GM12878 (cell line): ENCODE measurements at regions not wholly inside any gene's neighbourhood (a gene's known extent, or its start where the extent isn't known, plus 50 kb on each side); places are given as distances from the start of the nearest gene placed in this dataset.

Experiments
- ATAC-seq: fragments of 200-7000 bp; cut with Tn5 transposase; 3 replicates; pipeline ENCODE4 v1.9.1; 2020; ENCODE audit warnings: mild to moderate bottlenecking, moderate library complexity
- BruUV-seq: library from RNA; stranded (reverse); fragments of 400-500 nt; replicated peaks from 2 replicates; lab custom pipeline; 2021; lab: Mats Ljungman, UMichigan
- CTCF ChIA-PET: fragments of 300-600 bp; sonication (Branson Sonifier 250); formaldehyde crosslinking; extraction: SDS; loops from one replicate; lab custom pipeline; 2021; ENCODE audit warnings: inconsistent platforms; lab: Yijun Ruan, JAX
- POLR2A ChIA-PET: fragments of 350-600 bp; formaldehyde crosslinking; extraction: SDS; loops from one replicate; lab custom pipeline; 2021; ENCODE audit warnings: inconsistent platforms; lab: Charles Lee
- RAD21 ChIA-PET: fragments of 300-600 bp; sonication (Branson Sonifier 250); formaldehyde crosslinking; loops from one replicate; lab custom pipeline; 2023; ENCODE audit warnings: antibody characterized with exemption; ENCODE audit not compliant: unreplicated experiment; lab: Charles Lee
- SMC1A ChIA-PET: fragments of 300-600 bp; sonication (Branson Sonifier 250); formaldehyde crosslinking; loops from one replicate; lab custom pipeline; 2023; ENCODE audit not compliant: unreplicated experiment, uncharacterized antibody; lab: Charles Lee
- DNase-seq: peaks from one replicate; pipeline ENCODE4 v3.0.0-alpha.2; 2011; ENCODE audit warnings: low read depth, low spot score
- FAIRE-seq: peaks from 3 replicates; lab custom pipeline; 2011; peaks lifted over from hg19 to GRCh38; lab: Jason Lieb, UNC
- H2AFZ ChIP-seq: 2 replicates; pipeline ENCODE4 v1.6.0; 2011; ENCODE audit warnings: low read depth, low read length, control low read depth; ENCODE audit not compliant: control insufficient read depth
- H3K27ac ChIP-seq: 2 replicates; pipeline ENCODE4 v1.5.1; 2011; ENCODE audit warnings: control low read depth; ENCODE audit not compliant: control insufficient read depth, insufficient read depth
- H3K27me3 ChIP-seq, 2 experiments: replicated peaks in 1 of 2; 2 replicates each; pipeline versions ENCODE4 v1.6.0 to v1.6.1; 2011; ENCODE audit warnings: low read length in 1 of 2; ENCODE audit not compliant: control insufficient read depth in 2 of 2, insufficient read depth in 2 of 2
- H3K36me3 ChIP-seq, 2 experiments: 2 replicates each; pipeline ENCODE4 v1.5.1; 2011; ENCODE audit warnings: low read length in 1 of 2; ENCODE audit not compliant: control insufficient read depth in 2 of 2, insufficient read depth in 2 of 2
- H3K4me1 ChIP-seq: 2 replicates; pipeline ENCODE4 v1.6.1; 2011; ENCODE audit warnings: mild to moderate bottlenecking, low read length, moderate library complexity, mixed read lengths; ENCODE audit not compliant: control insufficient read depth, insufficient read depth
- H3K4me2 ChIP-seq: 2 replicates; pipeline ENCODE4 v1.6.0; 2011; ENCODE audit warnings: control low read depth; ENCODE audit not compliant: control insufficient read depth, insufficient read depth
- H3K4me3 ChIP-seq: fragments of 200-600 bp; sonication (generic); 2 replicates; pipeline ENCODE4 v1.5.1; 2016
- H3K79me2 ChIP-seq: 2 replicates; pipeline ENCODE4 v1.6.0; 2011; ENCODE audit warnings: low read length; ENCODE audit not compliant: control insufficient read depth, insufficient read depth
- H3K9ac ChIP-seq: 2 replicates; pipeline ENCODE4 v1.8.0; 2011; ENCODE audit warnings: low read length, control low read depth, mixed read lengths; ENCODE audit not compliant: control insufficient read depth, insufficient read depth
- H3K9me3 ChIP-seq: replicated peaks from 3 replicates; pipeline ENCODE4 v1.5.1; 2011; ENCODE audit warnings: mild to moderate bottlenecking, low read length; ENCODE audit not compliant: control insufficient read depth, insufficient read depth
- H4K20me1 ChIP-seq: 2 replicates; pipeline ENCODE4 v1.6.0; 2011; ENCODE audit not compliant: control insufficient read depth, insufficient read depth
- LARP7 ChIP-seq: fragments of 450-650 bp; IDR thresholded peaks from 2 replicates; pipeline ENCODE4 v1.6.1; 2017; ENCODE audit warnings: mild to moderate bottlenecking
- PML ChIP-seq: IDR thresholded peaks from 2 replicates; pipeline ENCODE4 v1.6.1; 2012; ENCODE audit warnings: low read length, inconsistent platforms
- POLR2AphosphoS2 ChIP-seq: IDR thresholded peaks from 2 replicates; pipeline ENCODE4 v1.6.1; 2011; ENCODE audit warnings: low read depth, mild to moderate bottlenecking, low read length, improper control_type of control experiment, moderate library complexity
- SMARCA5 ChIP-seq: fragments of 450-650 bp; IDR thresholded peaks from 2 replicates; pipeline ENCODE4 v1.6.1; 2017; ENCODE audit warnings: mild to moderate bottlenecking
- TAF1 ChIP-seq: IDR thresholded peaks from 2 replicates; pipeline ENCODE4 v1.6.1; 2011; ENCODE audit warnings: mild to moderate bottlenecking, low read depth, low read length, borderline replicate concordance
- TCF3 ChIP-seq: IDR thresholded peaks from 2 replicates; pipeline ENCODE4 v1.6.1; 2012; ENCODE audit warnings: low read depth, mild to moderate bottlenecking, low read length, borderline replicate concordance; ENCODE audit not compliant: insufficient read depth
- ZNF622 ChIP-seq: fragments of 450-650 bp; IDR thresholded peaks from 2 replicates; pipeline ENCODE4 v1.6.1; 2017; ENCODE audit warnings: mild to moderate bottlenecking, inconsistent platforms
- WGBS: methylation state at CpG from one replicate; pipeline ENCODE4 v1.1.6; 2016; ENCODE audit warnings: low lambda C conversion rate; ENCODE audit not compliant: insufficient replicate concordance, insufficient coverage; ENCODE audit errors: missing lambda C conversion rate; 5-methylcytosine and 5-hydroxymethylcytosine counted together
- in situ Hi-C: fragments of 300-500 bp; cut with MboI; formaldehyde crosslinking; loops from 9 replicates; pipeline ENCODE4 v1.14.3; 2018; ENCODE audit warnings: mixed read lengths
- intact Hi-C: fragments of 100-400 bp; cut with micrococcal nuclease; formaldehyde crosslinking; loops from one replicate; pipeline ENCODE4 v1.14.2; 2022; ENCODE audit not compliant: unreplicated experiment
- TF ChIP-seq, protein P1 (sequence below): fragments of 450-650 bp; formaldehyde crosslinking; IDR thresholded peaks from 2 replicates; pipeline ENCODE4 v1.5.0; 2022; ENCODE audit warnings: mild to moderate bottlenecking, missing genetic modification characterization
- TF ChIP-seq, protein P2 (sequence below): IDR thresholded peaks from 2 replicates; pipeline ENCODE4 v1.6.1; 2012; ENCODE audit warnings: low read length, inconsistent platforms

DNA sequence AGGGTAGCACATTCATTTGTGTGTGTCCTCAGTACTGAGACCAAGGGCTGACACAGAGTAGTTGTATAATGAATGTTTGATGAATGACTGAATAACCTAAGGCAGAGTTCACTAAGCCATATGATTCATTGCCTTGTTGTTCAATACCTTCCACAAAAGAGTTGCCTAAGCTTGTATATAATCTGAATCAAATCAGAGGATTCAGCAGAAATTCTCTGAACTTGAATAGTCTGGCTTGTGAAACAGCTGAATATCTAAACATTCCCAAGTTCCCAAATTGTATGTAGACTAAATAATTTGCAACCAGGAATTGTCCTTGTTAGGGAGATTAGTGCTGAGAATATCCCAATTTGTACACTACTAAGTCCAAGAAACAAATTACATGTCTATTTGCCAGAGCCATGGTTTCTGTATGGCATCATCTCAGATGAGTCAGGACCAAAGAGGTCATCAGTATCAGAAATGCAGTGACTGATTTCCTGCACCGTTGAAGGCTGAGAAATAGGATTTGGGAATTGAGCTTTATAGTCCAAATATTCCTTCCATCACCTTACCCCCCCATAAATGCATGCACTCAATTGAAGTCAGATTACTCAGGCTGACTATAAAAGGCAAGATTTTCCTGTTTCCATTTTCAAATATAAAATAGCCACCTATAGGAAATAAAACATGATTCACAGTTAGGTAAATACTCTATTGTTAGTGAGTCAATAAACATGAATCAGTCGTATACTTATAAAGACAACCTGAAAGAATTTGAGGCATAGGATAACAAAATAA, 168.7 kb downstream of the PHLDA1 start (continued):
- TF ChIP-seq, protein P1, sequence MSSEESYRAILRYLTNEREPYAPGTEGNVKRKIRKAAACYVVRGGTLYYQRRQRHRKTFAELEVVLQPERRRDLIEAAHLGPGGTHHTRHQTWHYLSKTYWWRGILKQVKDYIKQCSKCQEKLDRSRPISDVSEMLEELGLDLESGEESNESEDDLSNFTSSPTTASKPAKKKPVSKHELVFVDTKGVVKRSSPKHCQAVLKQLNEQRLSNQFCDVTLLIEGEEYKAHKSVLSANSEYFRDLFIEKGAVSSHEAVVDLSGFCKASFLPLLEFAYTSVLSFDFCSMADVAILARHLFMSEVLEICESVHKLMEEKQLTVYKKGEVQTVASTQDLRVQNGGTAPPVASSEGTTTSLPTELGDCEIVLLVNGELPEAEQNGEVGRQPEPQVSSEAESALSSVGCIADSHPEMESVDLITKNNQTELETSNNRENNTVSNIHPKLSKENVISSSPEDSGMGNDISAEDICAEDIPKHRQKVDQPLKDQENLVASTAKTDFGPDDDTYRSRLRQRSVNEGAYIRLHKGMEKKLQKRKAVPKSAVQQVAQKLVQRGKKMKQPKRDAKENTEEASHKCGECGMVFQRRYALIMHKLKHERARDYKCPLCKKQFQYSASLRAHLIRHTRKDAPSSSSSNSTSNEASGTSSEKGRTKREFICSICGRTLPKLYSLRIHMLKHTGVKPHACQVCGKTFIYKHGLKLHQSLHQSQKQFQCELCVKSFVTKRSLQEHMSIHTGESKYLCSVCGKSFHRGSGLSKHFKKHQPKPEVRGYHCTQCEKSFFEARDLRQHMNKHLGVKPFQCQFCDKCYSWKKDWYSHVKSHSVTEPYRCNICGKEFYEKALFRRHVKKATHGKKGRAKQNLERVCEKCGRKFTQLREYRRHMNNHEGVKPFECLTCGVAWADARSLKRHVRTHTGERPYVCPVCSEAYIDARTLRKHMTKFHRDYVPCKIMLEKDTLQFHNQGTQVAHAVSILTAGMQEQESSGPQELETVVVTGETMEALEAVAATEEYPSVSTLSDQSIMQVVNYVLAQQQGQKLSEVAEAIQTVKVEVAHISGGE (CRISPR knock-in tag): no peak
- no peak for TF ChIP-seq SMARCA5

DNA sequence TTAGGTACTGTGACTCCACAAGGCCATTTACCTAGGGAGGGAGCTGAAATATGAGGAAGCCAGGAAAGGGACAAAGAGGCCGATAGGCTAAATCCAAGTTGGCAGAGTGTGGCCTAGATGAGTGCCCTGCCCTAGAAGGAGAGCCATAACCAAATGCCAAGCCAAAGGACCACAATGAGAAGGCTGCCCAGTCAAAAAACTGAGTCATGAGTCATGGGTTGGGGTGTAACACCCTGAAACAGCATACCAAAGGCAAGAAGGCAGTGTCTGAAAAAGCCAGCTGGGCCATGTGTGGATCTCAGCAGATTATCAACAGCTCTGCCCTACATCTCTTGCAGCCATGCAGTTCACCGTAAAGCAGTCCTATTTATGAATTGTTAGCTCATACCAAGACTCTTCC, 171.7 kb downstream of the PHLDA1 start:
- no peak for FAIRE-seq
- Histone ChIP-seq H2AFZ (no peak overlapping the region), H3K9me3 (no peaks in the 10 kb centered on the region), H3K4me1 (no peaks in the 10 kb centered on the region), H3K36me3 (no peaks in the 10 kb centered on the region), H3K4me2 (no peak overlapping the region), H3K4me3 (no peak overlapping the region), H3K27ac (no peak overlapping the region), H3K27me3 (no peaks in the 10 kb centered on the region), H4K20me1 (no peaks in the 10 kb centered on the region), H3K79me2 (no peaks in the 10 kb centered on the region), H3K9ac (no peak overlapping the region)
- 47% methylated on average over 2 of the region's 2 CpGs for WGBS
- RAD21 ChIA-PET: interaction anchor here (0.5 kb wide), 1 partner anchor 99 kb away, joined by 3 read pairs; no protein-coding TSS in a partner anchor
- DNase-seq: no peak
- POLR2A ChIA-PET: no interaction called here
- no TSS peak for BruUV-seq
- ATAC-seq: no peak
- SMC1A ChIA-PET: interaction anchor here (1.3 to 1.8 kb wide), 2 partner anchors 11 to 44 kb away, joined by 3 to 5 read pairs; no protein-coding TSS in a partner anchor
- intact Hi-C loops: no loop called here
- in situ Hi-C loops: no loop called here
- TF ChIP-seq POLR2AphosphoS2 (no peak), ZNF622 (no peak), LARP7 (no peak), PML (no peak), TCF3 (no peak), TAF1 (no peak)
- TF ChIP-seq, protein P2, sequence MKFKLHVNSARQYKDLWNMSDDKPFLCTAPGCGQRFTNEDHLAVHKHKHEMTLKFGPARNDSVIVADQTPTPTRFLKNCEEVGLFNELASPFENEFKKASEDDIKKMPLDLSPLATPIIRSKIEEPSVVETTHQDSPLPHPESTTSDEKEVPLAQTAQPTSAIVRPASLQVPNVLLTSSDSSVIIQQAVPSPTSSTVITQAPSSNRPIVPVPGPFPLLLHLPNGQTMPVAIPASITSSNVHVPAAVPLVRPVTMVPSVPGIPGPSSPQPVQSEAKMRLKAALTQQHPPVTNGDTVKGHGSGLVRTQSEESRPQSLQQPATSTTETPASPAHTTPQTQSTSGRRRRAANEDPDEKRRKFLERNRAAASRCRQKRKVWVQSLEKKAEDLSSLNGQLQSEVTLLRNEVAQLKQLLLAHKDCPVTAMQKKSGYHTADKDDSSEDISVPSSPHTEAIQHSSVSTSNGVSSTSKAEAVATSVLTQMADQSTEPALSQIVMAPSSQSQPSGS: no peak
- CTCF ChIA-PET: interaction anchor here (0.6 to 1.7 kb wide), 4 partner anchors 12 to 317 kb away, joined by 3 to 5 read pairs (median 4); no protein-coding TSS in a partner anchor
